Activated naive CD4-positive, alpha-beta T cell treated with anti-CD3 and anti-CD28 coated beads, Interleukin-2, amount 10 ng/mL, durations not matched to agents 7 days and 5 days (primary cell): ENCODE measurements at regions not wholly inside any gene's neighbourhood (a gene's known extent, or its start where the extent isn't known, plus 50 kb on each side); places are given as distances from the start of the nearest gene placed in this dataset.
"Not testable (repeated sequence)": the region's sequence is repeated elsewhere in the genome, so short reads cannot be mapped to it uniquely, and the experiment has no call there.

Source experiments
- CTCF ChIA-PET: fragments of 350-600 bp; sonication (Branson Sonifier 250); formaldehyde crosslinking; loops from one replicate; lab custom pipeline; 2021; ENCODE audit warnings: antibody characterized with exemption; lab: Charles Lee
- DNase-seq: peaks from one replicate; pipeline ENCODE4 v3.0.0-alpha.2; 2020
- H3K27ac Mint-ChIP-seq: one replicate; pipeline ENCODE4 v1.8.0; 2021; ENCODE audit warnings: mild to moderate bottlenecking, moderate library complexity, mixed read lengths
- H3K27me3 Mint-ChIP-seq: one replicate; pipeline ENCODE4 v1.8.0; 2021; ENCODE audit warnings: mild to moderate bottlenecking, mixed read lengths
- H3K36me3 Mint-ChIP-seq: one replicate; pipeline ENCODE4 v1.8.0; 2021; ENCODE audit warnings: mixed read lengths
- H3K4me1 Mint-ChIP-seq: one replicate; pipeline ENCODE4 v1.8.0; 2021; ENCODE audit warnings: mixed read lengths
- H3K4me3 Mint-ChIP-seq: one replicate; pipeline ENCODE4 v1.8.0; 2021; ENCODE audit warnings: mild to moderate bottlenecking, moderate library complexity, mixed read lengths
- H3K9me3 Mint-ChIP-seq: one replicate; pipeline ENCODE4 v1.8.0; 2021; ENCODE audit warnings: mixed read lengths

DNA sequence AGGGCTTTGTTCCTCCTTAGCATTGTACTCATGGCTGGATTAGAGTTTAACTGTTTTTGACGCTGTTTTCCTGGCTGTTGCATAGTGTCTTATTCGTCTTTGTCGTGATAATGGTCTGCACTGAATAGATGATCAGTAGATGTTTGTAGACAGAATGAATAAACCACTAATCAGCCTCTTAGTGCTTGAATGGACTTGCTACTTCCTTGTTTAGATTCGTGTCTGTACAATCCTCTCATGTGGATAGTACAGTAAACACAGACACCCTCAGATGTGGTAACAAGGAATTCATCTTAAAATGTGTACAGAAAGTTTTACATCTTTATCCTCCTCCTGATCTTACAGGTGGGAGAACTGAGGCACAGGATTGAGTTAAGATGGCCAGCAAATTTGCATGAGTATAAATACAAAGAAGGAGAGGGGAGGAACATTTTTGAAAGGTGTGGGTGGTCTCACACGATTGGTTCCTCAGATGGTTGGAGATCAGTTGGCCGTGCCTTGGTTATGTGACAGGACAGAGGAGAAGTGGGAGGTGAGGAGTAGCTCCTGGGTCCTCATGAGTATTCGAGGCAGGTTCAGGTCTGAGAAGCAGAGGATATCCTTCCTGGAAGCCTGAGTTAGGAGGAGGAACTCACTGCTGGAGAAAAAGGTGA, 196.0 kb downstream of the KLRB1 start:
- H3K4me3 Mint-ChIP-seq, H3K9me3 Mint-ChIP-seq, H3K27me3 Mint-ChIP-seq, DNase-seq, CTCF ChIA-PET: not testable (repeated sequence)
- peaks cover 16% of the 10 kb centered on the region for H3K4me1 Mint-ChIP-seq
- H3K36me3 Mint-ChIP-seq, result peaks cover 24% of the 10 kb centered on the region
- H3K27ac Mint-ChIP-seq, result peak overlapping the region; percentile 24

DNA sequence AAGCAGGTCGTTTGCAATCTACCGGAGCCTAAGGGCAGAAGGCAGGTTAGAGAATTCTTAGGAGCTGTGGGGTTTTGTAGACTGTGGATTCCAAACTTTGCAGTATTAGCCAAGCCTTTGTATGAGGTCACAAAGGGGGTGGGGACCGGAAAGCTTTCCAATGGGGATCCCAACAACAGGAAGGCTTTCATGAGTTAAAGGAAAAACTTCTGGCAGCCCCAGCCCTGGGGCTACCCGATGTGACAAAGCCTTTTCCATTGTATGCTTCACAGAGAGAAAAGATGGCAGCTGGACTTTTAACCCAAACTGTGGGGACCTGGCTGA, 199.2 kb upstream of the PZP start:
- CTCF ChIA-PET, H3K9me3 Mint-ChIP-seq, H3K27me3 Mint-ChIP-seq, H3K27ac Mint-ChIP-seq, H3K4me3 Mint-ChIP-seq, H3K4me1 Mint-ChIP-seq, DNase-seq: not testable (repeated sequence)
- peaks cover 23% of the 10 kb centered on the region for H3K36me3 Mint-ChIP-seq

DNA sequence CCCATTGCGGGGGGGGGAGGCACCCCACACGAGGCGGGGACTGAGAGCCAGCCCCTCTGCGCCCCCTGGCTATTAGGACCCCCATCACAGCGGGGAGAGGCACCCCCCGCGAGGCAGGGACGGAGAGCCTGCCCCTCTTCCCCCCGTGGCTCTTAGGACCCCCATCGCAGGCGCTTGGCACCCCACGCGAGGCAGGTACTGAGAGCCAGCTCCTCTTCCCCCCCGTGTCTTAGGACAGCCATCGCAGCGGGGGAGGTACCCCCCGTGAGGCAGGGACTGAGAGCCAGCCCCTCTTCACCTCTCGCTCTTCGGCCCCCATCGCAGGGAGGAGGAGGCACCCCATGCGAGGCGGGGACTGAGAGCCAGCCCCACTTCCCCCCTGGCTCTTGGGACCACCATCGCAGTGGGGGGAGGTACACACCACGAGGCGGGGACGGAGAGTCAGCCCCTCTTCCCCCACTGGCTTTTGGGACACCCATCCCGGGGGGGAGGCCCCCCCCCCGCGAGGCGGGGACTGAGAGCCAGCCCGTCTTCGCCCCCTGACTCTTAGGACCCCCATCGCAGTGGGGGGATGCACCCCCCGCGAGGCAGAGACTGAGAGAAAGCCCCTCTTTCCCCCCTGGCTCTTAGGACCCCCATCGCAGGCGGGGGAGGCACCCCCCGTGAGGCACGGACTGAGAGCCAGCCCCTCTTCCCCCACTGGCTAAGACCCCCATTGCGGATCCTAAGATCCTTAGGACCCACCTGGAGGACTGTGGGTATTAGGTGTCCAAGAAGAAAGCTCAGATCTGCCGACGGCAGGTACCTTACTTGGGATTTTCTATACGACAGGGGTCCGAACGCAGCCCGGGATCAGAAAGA, 198.6 kb upstream of the PZP start:
- Mint-ChIP-seq H3K4me1 (peaks cover 2% of the 10 kb centered on the region), H3K27me3 (peaks cover 4% of the 10 kb centered on the region), H3K36me3 (peaks cover 20% of the 10 kb centered on the region), H3K27ac (no peak overlapping the region), H3K9me3 (no peaks in the 10 kb centered on the region), H3K4me3 (no peak overlapping the region)
- CTCF ChIA-PET, result no interaction called here
- no peak for DNase-seq

DNA sequence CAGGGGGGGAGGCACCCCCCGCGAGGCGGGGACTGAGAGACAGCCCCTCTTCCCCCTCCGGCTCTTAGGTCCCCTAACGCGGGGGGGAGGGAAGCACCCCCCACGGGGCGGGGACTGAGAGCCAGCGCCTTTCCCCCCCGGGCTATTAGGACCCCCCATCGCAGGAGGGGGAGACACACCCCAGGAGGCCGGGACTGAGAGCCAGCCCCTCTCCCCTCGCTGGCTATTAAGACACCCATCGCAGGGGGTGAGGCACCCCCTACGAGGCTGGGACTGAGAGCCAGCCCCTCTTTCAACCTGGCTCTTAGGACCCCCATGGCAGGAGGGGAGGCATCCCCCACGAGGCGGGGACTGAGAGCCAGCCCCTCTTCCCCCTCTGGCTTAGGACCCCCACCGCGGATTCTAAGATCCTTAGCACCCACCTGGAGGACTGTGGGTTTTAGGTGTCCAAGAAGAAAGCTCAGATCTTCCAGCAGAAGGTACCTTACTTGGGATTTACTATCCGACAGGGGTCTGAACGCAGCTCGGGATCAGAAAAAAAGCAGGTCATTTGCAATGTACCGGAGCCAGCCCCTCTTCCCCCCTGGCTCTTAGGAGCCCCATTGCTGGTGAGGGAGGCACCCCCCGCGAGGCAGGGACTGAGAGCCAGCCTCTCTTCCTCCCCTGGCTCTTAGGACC, 197.8 kb upstream of the PZP start:
- no peak for DNase-seq
- Mint-ChIP-seq H3K4me1 (no peaks in the 10 kb centered on the region), H3K27ac (no peak overlapping the region)

DNA sequence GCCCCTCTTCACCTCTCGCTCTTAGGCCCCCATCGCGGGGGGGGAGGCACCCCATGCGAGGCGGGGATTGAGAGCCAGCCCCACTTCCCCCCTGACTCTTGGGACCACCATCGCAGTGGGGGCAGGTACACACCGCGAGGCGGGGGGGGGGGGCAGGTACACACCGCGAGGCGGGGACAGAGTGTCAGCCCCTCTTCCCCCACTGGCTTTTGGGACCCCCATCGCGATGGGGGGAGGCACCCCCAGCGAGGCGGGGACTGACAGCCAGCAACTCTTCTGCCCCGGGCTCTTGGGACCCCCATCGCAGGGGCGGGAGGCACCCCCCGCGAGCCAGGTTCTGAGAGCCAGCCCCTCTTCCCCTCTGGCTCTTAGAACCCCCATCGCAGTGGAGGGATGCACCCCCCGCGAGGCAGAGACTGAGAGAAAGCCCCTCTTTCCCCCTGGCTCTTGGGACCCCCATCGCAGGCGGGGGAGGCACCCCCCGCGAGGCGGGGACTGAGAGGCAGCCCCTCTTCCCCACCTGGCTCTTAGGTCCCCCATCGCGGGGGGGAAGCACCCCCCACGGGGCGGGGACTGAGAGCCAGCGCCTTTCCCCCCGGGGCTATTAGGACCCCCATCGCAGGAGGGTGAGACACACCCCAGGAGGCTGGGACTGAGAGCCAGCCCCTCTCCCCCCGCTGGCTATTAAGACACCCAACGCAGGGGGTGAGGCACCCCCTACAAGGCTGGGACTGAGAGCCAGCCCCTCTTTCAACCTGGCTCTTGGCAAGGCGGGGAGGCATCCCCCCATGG, 196.5 kb upstream of the PZP start:
- Mint-ChIP-seq H3K27ac (no peak overlapping the region), H3K4me1 (no peaks in the 10 kb centered on the region), H3K4me3 (no peak overlapping the region), H3K27me3 (peaks cover 4% of the 10 kb centered on the region), H3K36me3 (peaks cover 14% of the 10 kb centered on the region), H3K9me3 (no peaks in the 10 kb centered on the region)
- no peak for DNase-seq
- CTCF ChIA-PET, result no interaction called here

More for the DNA sequence above, 197.8 kb upstream of the PZP start:
- H3K36me3 Mint-ChIP-seq, result peaks cover 16% of the 10 kb centered on the region
- H3K9me3 Mint-ChIP-seq, result no peaks in the 10 kb centered on the region
- peaks cover 4% of the 10 kb centered on the region for H3K27me3 Mint-ChIP-seq
- CTCF ChIA-PET, result no interaction called here
- no peak overlapping the region for H3K4me3 Mint-ChIP-seq

DNA sequence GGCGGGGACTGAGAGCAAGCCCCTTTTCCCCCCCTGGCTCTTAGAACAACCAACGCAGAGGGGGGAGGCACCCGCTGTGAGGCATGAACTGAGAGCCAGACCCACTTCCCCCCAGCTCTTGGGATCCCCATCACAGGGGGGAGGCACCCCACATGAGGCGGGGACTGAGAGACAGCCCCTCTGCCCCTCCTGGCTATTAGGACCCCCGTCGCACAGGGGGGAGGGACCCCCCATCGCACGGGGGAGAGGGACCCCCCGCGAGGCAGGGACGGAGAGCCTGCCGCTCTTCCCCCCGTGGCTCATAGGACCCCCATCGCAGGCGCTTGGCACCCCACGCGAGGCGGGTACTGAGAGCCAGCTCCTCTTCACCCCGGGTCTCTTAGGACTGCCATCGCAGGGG, 195.8 kb upstream of the PZP start:
- DNase-seq, result no peak
- H3K9me3 Mint-ChIP-seq, result no peaks in the 10 kb centered on the region
- no peak overlapping the region for H3K27ac Mint-ChIP-seq
- peaks cover 14% of the 10 kb centered on the region for H3K36me3 Mint-ChIP-seq
- no peaks in the 10 kb centered on the region for H3K4me1 Mint-ChIP-seq
- H3K27me3 Mint-ChIP-seq, result peaks cover 4% of the 10 kb centered on the region
- no peak overlapping the region for H3K4me3 Mint-ChIP-seq
- CTCF ChIA-PET, result no interaction called here

DNA sequence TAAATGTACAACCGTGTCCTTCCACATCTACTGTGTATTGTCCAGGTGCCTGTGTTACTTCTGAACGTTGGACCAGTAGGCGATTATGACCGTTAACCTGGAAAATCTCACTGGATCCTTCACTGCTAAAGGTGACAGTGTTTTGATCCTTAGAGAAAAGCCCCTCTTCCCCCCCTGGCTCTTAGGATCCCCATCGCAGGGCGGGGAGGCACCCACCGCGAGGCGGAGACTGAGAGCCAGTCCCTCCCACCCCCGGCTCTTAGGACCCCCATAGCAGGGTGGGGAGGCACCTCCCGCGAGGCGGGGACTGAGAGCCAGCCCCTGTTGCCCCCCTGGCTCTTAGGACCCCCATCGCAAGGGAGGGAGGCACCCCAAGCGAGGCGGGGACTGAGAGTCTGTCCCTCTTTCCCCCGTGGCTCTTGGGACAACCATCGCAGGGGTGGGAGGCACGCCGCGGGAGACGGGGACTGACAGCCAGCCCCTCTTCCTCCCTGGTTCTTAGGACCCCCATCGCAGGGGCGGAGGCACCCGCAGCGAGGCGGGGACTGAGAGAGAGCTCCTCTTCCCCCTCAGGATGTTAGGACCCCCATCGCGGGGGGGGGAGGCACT, 194.3 kb upstream of the PZP start:
- peaks cover 10% of the 10 kb centered on the region for H3K36me3 Mint-ChIP-seq
- CTCF ChIA-PET, H3K4me3 Mint-ChIP-seq: not testable (repeated sequence)

DNA sequence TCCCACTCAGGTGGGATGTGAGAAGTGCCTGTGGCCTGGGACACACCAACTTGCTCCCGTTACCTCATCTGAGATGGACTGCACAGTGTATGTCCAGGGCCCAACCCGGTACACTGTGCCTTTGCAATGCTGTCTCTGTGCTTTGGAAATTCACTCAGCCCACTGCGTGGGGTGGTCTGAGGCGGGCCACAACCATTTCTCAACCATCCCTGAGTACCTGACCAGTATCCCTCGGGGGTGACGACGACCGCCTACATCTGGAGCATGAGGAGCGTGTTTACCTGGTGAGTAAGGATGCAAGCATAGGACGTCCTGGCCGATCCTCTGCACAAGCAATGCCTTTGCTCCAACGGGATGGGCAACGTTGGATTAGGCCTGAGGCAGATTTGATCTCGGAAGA, 188.2 kb upstream of the PZP start:
- CTCF ChIA-PET, H3K27ac Mint-ChIP-seq, H3K4me1 Mint-ChIP-seq, H3K4me3 Mint-ChIP-seq, H3K27me3 Mint-ChIP-seq, DNase-seq, H3K9me3 Mint-ChIP-seq, H3K36me3 Mint-ChIP-seq: not testable (repeated sequence)

More for the DNA sequence above, 194.3 kb upstream of the PZP start:
- H3K27ac Mint-ChIP-seq, H3K27me3 Mint-ChIP-seq, H3K9me3 Mint-ChIP-seq, H3K4me1 Mint-ChIP-seq, DNase-seq: not testable (repeated sequence)

DNA sequence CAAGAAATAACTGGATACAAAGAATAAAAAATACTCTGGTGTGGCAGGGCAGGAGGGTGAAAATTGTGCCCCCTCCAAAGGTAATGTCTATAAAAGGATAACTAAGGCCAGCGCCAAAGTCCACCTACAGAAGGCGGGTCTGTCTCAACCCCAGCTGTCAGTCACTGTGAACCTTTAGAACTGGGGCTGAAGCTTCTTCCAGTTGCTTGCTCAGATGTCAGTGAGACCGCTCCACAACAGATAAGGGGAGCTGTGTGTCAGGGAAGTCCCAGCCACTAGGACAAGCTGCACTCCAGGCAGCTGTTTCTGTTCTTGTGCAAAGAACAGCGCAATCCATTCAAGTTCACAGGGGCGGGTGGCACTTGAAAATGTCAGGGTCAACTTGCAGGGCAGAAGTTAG, 187.0 kb upstream of the PZP start:
- H3K4me1 Mint-ChIP-seq, H3K27me3 Mint-ChIP-seq, H3K27ac Mint-ChIP-seq, H3K4me3 Mint-ChIP-seq, H3K9me3 Mint-ChIP-seq, DNase-seq, H3K36me3 Mint-ChIP-seq, CTCF ChIA-PET: not testable (repeated sequence)

DNA sequence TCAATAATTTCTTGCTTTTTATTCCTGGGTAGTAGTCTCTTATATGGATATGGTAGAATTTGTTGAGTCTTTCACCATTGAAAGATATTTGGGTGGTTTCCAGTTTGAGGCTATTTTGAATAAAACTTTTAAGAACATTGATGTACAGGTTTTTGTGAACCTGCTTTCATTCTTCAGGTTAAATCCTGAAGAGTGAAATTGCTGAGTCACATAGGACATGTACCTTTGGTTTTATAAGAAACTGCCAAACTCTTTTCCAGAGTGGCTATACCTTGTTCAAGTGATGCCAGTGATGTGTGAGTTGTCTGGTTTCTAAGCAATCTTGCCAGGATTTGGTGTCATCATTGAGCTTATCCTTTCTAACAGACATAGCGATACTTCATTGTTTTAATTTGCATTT, 184.6 kb upstream of the PZP start:
- CTCF ChIA-PET, result no interaction called here
- Mint-ChIP-seq H3K27ac (no peak overlapping the region), H3K4me1 (peaks cover 2% of the 10 kb centered on the region), H3K9me3 (no peaks in the 10 kb centered on the region), H3K27me3 (peaks cover 3% of the 10 kb centered on the region), H3K36me3 (peaks cover 2% of the 10 kb centered on the region), H3K4me3 (no peak overlapping the region)
- DNase-seq, result no peak

DNA sequence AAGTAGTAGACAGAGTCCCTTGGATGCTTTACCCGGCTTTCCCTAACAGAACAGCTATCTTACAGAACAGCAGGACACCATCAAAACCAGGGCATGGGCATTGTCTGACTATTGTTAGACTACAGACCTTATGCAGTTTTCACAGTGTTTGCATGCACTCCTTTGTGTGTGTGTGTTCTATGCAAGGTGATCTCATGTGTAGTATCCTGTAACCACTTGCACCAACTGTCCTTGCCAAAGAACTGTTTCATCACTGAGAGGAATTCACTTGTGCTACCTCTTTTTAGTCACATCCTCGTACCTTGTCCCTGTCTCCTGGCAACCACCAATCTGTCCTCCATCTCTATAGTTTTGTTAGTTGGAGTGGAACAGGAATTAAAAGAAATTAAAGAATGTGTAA, 183.6 kb upstream of the PZP start:
- Mint-ChIP-seq H3K27ac (no peak overlapping the region), H3K36me3 (peaks cover 2% of the 10 kb centered on the region), H3K9me3 (no peaks in the 10 kb centered on the region), H3K4me1 (peaks cover 5% of the 10 kb centered on the region), H3K4me3 (no peak overlapping the region), H3K27me3 (peaks cover 3% of the 10 kb centered on the region)
- no peak for DNase-seq
- CTCF ChIA-PET, result no interaction called here

DNA sequence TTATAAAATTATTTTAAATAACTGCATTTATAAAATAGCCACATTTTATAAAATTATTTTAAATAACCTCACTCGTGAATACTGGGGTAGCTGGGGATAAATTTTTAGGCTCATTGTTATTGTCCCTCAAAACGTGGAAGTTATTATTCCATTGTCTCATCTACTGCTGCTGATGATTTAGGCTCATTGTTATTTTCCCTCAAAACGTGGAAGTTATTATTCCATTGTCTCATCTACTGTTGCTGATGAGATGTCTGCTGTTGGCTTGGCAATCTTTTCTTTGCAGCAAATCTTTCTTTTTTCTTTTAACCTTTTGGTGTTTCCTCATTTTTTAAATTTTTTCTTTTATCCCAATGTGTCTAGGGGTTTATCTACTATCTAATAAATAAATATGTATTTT, 182.6 kb upstream of the PZP start:
- H3K4me1 Mint-ChIP-seq, result peaks cover 5% of the 10 kb centered on the region
- no peak for DNase-seq
- no peaks in the 10 kb centered on the region for H3K9me3 Mint-ChIP-seq
- no peaks in the 10 kb centered on the region for H3K27me3 Mint-ChIP-seq
- CTCF ChIA-PET, result no interaction called here
- no peak overlapping the region for H3K4me3 Mint-ChIP-seq
- H3K36me3 Mint-ChIP-seq, result no peaks in the 10 kb centered on the region
- no peak overlapping the region for H3K27ac Mint-ChIP-seq

DNA sequence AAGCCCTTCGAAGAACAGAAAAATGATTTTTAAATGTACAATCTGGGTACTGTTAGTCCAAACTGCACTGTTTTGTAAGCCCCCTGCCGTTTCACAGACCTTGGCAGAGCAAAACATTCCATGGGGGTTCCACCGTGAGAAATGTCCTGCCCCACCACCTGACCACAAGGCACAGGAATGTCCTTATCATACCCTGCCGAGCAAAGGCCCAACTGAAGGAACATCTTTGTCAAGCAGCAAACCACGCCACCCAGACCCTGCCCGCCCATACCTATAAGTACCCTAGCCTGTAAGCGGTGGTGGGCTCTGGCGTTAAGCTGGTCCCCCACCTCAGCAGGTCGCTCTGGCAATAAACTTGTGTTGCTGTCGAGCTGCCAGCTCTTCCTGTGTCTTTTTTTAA, 181.6 kb upstream of the PZP start:
- CTCF ChIA-PET, result no interaction called here
- no peaks in the 10 kb centered on the region for H3K36me3 Mint-ChIP-seq
- no peaks in the 10 kb centered on the region for H3K27me3 Mint-ChIP-seq
- no peaks in the 10 kb centered on the region for H3K9me3 Mint-ChIP-seq
- peaks cover 5% of the 10 kb centered on the region for H3K4me1 Mint-ChIP-seq
- H3K4me3 Mint-ChIP-seq, result no peak overlapping the region
- no peak for DNase-seq
- H3K27ac Mint-ChIP-seq, result no peak overlapping the region

DNA sequence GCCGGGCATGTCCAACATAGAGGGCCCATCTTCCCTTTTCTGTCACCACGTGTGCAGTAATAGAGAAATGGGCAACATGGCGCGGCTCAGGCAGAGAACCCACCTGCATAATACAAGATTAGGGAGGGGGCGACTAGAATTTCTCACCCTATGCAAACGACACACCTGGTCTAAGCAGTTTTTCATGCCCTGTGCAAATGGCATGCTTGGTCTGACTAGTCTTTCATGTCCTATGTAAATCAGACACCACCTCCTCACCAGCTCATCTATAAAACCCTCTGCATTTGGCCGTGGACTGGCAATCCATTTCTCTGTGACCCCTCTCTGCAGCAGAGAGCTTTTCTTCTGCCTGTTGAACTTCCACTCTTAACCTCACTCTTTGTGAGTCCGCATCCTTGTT, 180.2 kb upstream of the PZP start:
- Mint-ChIP-seq H3K4me1 (peaks cover 5% of the 10 kb centered on the region), H3K4me3 (no peak overlapping the region), H3K36me3 (no peaks in the 10 kb centered on the region), H3K27ac (no peak overlapping the region), H3K9me3 (no peaks in the 10 kb centered on the region), H3K27me3 (no peaks in the 10 kb centered on the region)
- DNase-seq, result no peak
- CTCF ChIA-PET, result no interaction called here
